Ishikawa (cell line): ENCODE measurements at regions not wholly inside any gene's neighbourhood (a gene's known extent, or its start where the extent isn't known, plus 50 kb on each side); places are given as distances from the start of the nearest gene placed in this dataset.

Experiments
- EP300 ChIP-seq: IDR thresholded peaks from 2 replicates; pipeline ENCODE4 v1.6.1; 2012; ENCODE audit warnings: borderline replicate concordance
- TAF1 ChIP-seq: IDR thresholded peaks from 2 replicates; pipeline ENCODE4 v1.6.1; 2012; ENCODE audit warnings: low read depth, mild to moderate bottlenecking
- ZBTB7A ChIP-seq: IDR thresholded peaks from 2 replicates; pipeline ENCODE4 v1.6.1; 2012; ENCODE audit warnings: low read depth

GRCh38 chr2:204131621-204132020, 195.1 kb downstream of the ICOS start:
- TF ChIP-seq ZBTB7A (no peak), EP300 (no peak), TAF1 (no peak)
